Activated T-helper 1 cell treated with anti-CD3 and anti-CD28 coated beads, Interleukin-12 subunit alpha, Interleukin-12 subunit beta, Interleukin-2, Interleukin-4 antibody, amounts not matched to agents 30 ng/mL and 10 ng/mL and 1 ng/mL, durations not matched to agents 14 hours and 24 hours and 36 hours (primary cell): ENCODE measurements at regions not wholly inside any gene's neighbourhood (a gene's known extent, or its start where the extent isn't known, plus 50 kb on each side); places are given as distances from the start of the nearest gene placed in this dataset.

Experiments used
- DNase-seq: peaks from one replicate; pipeline ENCODE4 v3.0.0; 2021; ENCODE audit warnings: low spot score
- H3K27ac Mint-ChIP-seq: one replicate; pipeline ENCODE4 v1.8.0; 2021; ENCODE audit warnings: mild to moderate bottlenecking, mixed read lengths
- H3K27me3 Mint-ChIP-seq: one replicate; pipeline ENCODE4 v1.8.0; 2022; ENCODE audit warnings: mild to moderate bottlenecking, moderate library complexity, mixed read lengths; ENCODE audit not compliant: insufficient read depth
- H3K36me3 Mint-ChIP-seq: one replicate; pipeline ENCODE4 v1.8.0; 2021; ENCODE audit warnings: low read depth, mixed read lengths
- H3K4me1 Mint-ChIP-seq: one replicate; pipeline ENCODE4 v1.8.0; 2021; ENCODE audit warnings: low read depth, mixed read lengths
- H3K4me3 Mint-ChIP-seq: one replicate; pipeline ENCODE4 v1.8.0; 2021; ENCODE audit warnings: mild to moderate bottlenecking, moderate library complexity, mixed read lengths
- H3K9me3 Mint-ChIP-seq: one replicate; pipeline ENCODE4 v1.8.0; 2021; ENCODE audit warnings: mixed read lengths
- intact Hi-C: fragments of 100-400 bp; cut with micrococcal nuclease; formaldehyde crosslinking; loops from one replicate; pipeline ENCODE4 v1.15.1; 2024

DNA sequence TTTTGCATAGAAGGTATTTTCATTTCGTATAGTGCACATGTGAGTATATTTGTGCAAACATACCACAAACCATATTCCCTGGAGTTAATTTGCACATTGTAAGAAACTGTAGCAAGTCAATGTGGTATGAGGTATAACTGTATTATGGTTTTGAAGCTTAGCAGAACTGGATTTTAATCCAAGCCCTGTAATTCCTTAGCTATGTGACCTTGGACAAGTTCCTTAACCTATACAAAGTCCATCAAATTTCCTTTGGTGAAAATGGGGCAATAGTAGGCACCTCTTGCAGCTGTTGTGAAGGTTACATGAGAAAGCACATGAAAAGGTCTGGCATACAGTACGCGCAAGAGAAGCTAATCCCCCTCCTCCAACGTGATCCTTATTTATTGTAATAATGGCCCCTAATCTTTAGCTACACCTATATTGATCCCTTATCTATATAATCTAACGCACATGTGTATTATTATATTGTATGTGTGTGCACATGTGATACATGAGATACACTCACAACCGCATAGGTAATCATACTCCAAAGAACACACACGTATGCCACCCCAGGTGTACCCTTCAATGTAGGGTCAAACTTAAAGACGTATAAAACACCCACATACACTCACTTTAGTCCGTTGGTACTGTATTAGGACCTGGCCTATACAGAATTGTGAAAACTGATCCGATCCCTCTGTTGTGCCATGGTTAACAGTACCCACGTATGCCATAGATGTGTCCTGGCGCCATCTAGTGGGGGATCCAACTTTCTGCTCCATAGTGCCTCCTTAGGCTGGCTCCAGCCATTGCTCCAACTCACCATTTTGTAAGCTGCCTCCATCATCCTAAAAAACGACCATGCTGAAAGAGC lies 402.9 kb upstream of the SLC14A2 start:
- H3K36me3 Mint-ChIP-seq, result no peaks in the 10 kb centered on the region
- H3K27me3 Mint-ChIP-seq, result peaks cover 7% of the 10 kb centered on the region
- no peaks in the 10 kb centered on the region for H3K4me1 Mint-ChIP-seq
- no peak overlapping the region for H3K27ac Mint-ChIP-seq
- DNase-seq, result peak; percentile 62
- intact Hi-C loops, result loop anchor here (1.0 to 10.0 kb wide), 7 partner anchors 320 to 1591 kb away; no protein-coding TSS in a partner anchor
- H3K4me3 Mint-ChIP-seq, result no peak overlapping the region
- no peaks in the 10 kb centered on the region for H3K9me3 Mint-ChIP-seq

DNA sequence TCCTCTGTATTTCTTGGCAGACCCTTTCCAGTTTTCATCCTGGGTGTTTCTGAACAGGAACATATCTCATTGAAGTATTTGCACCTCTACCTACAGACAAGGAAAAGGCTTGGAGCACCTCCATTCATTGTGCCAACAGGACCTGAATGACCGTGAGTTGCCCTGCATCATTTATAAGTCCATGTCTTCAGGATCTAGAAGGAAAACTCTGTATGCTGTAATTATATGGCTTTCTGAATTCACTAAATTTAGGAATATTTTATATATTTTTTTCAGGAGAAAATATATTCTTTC lies 402.3 kb upstream of the SLC14A2 start:
- Mint-ChIP-seq H3K36me3 (no peaks in the 10 kb centered on the region), H3K4me3 (no peak overlapping the region), H3K9me3 (no peaks in the 10 kb centered on the region), H3K4me1 (no peaks in the 10 kb centered on the region), H3K27me3 (peaks cover 7% of the 10 kb centered on the region), H3K27ac (no peak overlapping the region)
- intact Hi-C loops, result loop anchor here (5.0 to 10.0 kb wide), 3 partner anchors 321 to 851 kb away; no protein-coding TSS in a partner anchor
- no peak for DNase-seq

DNA sequence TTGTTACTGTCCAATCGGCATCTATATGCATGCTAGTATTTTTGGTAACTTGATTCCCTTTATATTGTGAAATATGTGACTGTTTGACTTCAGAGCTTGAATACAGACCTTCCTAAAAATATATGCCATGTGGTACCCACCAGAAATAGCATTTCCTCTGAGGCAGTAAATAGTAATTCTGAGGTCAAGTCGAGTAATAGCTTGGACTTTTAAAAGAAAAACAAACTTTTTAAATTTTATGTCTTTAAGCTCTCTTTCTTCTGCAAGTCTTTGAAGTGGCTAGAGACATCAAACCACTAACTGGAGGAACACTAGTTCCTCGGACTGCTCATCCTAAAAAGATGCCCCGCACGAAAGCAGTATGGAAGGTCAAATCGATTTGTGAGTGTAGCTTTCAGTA lies 396.8 kb upstream of the SLC14A2 start:
- peaks cover 4% of the 10 kb centered on the region for H3K27me3 Mint-ChIP-seq

DNA sequence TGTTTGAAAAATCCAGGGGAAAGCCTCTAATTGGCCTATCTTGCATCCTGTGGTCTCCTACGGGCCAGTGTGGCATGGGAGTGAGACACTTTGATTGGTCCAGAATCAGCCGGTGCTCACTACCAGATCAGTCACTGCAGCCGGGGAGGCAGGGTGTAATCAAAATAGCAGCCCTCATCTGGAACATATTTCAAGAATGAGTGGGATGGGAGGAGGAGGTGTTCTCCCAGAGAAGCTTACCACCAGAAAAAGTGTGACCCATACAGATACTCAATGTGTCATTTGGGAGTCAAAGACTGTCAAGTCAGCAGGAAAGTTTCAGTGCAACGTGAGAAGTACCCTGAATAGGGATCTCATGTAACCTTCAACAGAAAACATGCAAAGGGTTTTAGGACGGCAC lies 393.9 kb upstream of the SLC14A2 start:
- Mint-ChIP-seq H3K36me3 (no peaks in the 10 kb centered on the region), H3K4me3 (no peak overlapping the region), H3K27me3 (peaks cover 4% of the 10 kb centered on the region), H3K9me3 (no peaks in the 10 kb centered on the region), H3K4me1 (no peaks in the 10 kb centered on the region), H3K27ac (no peak overlapping the region)
- DNase-seq, result no peak
- intact Hi-C loops, result no loop called here

More for the DNA sequence above, 396.8 kb upstream of the SLC14A2 start:
- no peak overlapping the region for H3K27ac Mint-ChIP-seq
- H3K4me3 Mint-ChIP-seq, result no peak overlapping the region
- intact Hi-C loops, result loop anchor here (10.0 kb wide), 1 partner anchor 394 kb away; no protein-coding TSS in a partner anchor
- no peaks in the 10 kb centered on the region for H3K4me1 Mint-ChIP-seq
- DNase-seq, result no peak
- H3K9me3 Mint-ChIP-seq, result no peaks in the 10 kb centered on the region
- no peaks in the 10 kb centered on the region for H3K36me3 Mint-ChIP-seq

GRCh38 chr18:45222180-45222579 lies 393.1 kb upstream of the SLC14A2 start:
- Mint-ChIP-seq H3K27ac (no peak overlapping the region), H3K27me3 (peaks cover 2% of the 10 kb centered on the region)
- intact Hi-C loops, result no loop called here

GRCh38 chr18:45227001-45227742 lies 388.1 kb upstream of the SLC14A2 start:
- Mint-ChIP-seq H3K4me3 (no peak overlapping the region), H3K9me3 (no peaks in the 10 kb centered on the region), H3K27me3 (no peaks in the 10 kb centered on the region), H3K36me3 (no peaks in the 10 kb centered on the region), H3K27ac (no peak overlapping the region), H3K4me1 (no peaks in the 10 kb centered on the region)
- DNase-seq, result no peak
- intact Hi-C loops, result no loop called here

More at GRCh38 chr18:45222180-45222579, 393.1 kb upstream of the SLC14A2 start:
- H3K4me3 Mint-ChIP-seq, result no peak overlapping the region
- no peak for DNase-seq
- no peaks in the 10 kb centered on the region for H3K4me1 Mint-ChIP-seq
- no peaks in the 10 kb centered on the region for H3K36me3 Mint-ChIP-seq
- no peaks in the 10 kb centered on the region for H3K9me3 Mint-ChIP-seq

DNA sequence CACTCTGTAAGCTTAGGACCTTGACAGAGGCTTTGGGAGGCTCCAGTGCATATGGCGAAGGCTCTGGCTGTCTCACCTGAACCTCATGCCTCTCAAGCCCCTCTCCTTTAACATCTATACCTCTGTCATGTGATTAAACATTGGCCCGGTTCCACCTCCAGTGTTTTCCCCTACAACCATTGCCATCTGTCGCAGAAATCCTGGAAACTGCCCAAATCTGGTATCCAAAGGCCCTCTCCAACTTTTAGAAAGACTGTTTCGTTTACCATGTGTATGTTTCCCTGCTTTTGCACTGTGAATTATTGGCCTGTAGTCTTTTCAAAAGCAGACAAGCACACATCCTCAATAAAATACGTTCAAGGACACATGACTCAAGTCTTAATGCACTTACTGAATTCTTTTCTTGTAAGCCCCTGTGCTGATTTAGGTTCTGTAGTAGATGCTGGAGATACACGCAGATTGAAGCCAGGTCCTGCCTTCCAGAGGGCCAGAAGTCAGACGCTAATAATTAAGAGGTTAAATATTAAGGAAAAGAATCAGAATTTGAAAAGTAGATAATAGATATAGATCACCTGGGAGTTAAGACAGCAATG lies 386.4 kb upstream of the SLC14A2 start:
- Mint-ChIP-seq H3K27ac (no peak overlapping the region), H3K27me3 (no peaks in the 10 kb centered on the region), H3K36me3 (no peaks in the 10 kb centered on the region), H3K4me3 (no peak overlapping the region), H3K9me3 (no peaks in the 10 kb centered on the region), H3K4me1 (no peaks in the 10 kb centered on the region)
- intact Hi-C loops, result no loop called here
- no peak for DNase-seq

DNA sequence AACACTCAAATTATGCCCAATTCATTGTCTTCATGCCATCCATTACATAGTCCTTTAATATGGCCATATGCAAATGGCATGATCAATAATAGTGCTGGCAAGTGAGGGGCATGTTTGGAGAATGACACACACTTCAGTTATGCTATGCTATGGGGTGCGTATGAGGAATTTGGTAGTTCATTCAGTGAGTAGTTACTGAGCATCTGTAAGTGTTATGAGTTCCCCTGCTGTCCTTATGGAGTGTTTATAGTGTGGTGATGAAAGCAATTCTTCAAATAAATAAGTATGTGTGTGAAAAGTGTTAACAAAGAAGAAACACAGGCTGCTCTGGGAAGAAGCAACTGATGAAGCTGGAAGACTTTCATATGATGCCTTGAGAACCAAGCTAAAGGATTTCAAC lies 383.7 kb upstream of the SLC14A2 start:
- H3K27ac Mint-ChIP-seq, result no peak overlapping the region
- H3K9me3 Mint-ChIP-seq, result no peaks in the 10 kb centered on the region
- H3K36me3 Mint-ChIP-seq, result no peaks in the 10 kb centered on the region
- intact Hi-C loops, result no loop called here
- no peak overlapping the region for H3K4me3 Mint-ChIP-seq
- H3K4me1 Mint-ChIP-seq, result no peaks in the 10 kb centered on the region
- no peak for DNase-seq
- H3K27me3 Mint-ChIP-seq, result no peaks in the 10 kb centered on the region

- no peaks in the 10 kb centered on the region for H3K36me3 Mint-ChIP-seq
- no peak for DNase-seq
- H3K9me3 Mint-ChIP-seq, result no peaks in the 10 kb centered on the region
- H3K4me1 Mint-ChIP-seq, result no peaks in the 10 kb centered on the region
- intact Hi-C loops, result no loop called here
- no peak overlapping the region for H3K4me3 Mint-ChIP-seq
- no peak overlapping the region for H3K27ac Mint-ChIP-seq
- H3K27me3 Mint-ChIP-seq, result no peaks in the 10 kb centered on the region
These were observed 383.2 kb upstream of the SLC14A2 start for GRCh38 chr18:45232061-45232460.

GRCh38 chr18:45236676-45237075 lies 378.6 kb upstream of the SLC14A2 start:
- H3K36me3 Mint-ChIP-seq, result no peaks in the 10 kb centered on the region
- DNase-seq, result no peak
- no peaks in the 10 kb centered on the region for H3K4me1 Mint-ChIP-seq

GRCh38 chr18:45237343-45238098 lies 377.8 kb upstream of the SLC14A2 start:
- no peak for DNase-seq
- Mint-ChIP-seq H3K4me3 (no peak overlapping the region), H3K27ac (no peak overlapping the region), H3K9me3 (no peaks in the 10 kb centered on the region), H3K36me3 (no peaks in the 10 kb centered on the region), H3K27me3 (no peaks in the 10 kb centered on the region), H3K4me1 (no peaks in the 10 kb centered on the region)
- intact Hi-C loops, result no loop called here

More at GRCh38 chr18:45236676-45237075, 378.6 kb upstream of the SLC14A2 start:
- Mint-ChIP-seq H3K9me3 (no peaks in the 10 kb centered on the region), H3K4me3 (no peak overlapping the region), H3K27ac (no peak overlapping the region), H3K27me3 (no peaks in the 10 kb centered on the region)
- intact Hi-C loops, result no loop called here

DNA sequence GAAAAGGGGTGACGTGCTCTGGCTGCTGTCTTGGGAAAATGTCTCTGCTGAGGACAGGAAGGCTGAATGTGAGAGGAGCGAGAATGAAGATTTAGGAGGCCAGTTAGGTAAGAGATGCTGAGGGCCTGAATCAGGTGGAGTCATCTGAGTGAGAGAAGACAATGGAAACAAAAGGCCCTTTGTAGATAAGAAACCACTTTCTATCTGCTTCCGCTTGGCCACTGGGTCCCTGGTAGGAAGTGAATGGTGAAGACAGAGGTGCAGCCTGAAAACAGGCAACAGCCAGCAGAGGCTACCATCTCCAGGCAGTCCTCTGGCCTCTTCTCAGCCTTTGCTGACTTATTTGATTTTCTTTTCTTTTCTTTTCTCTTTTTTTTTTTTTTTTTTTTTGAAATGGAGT lies 374.0 kb upstream of the SLC14A2 start:
- H3K36me3 Mint-ChIP-seq, result no peaks in the 10 kb centered on the region
- no peak for DNase-seq
- H3K4me1 Mint-ChIP-seq, result no peaks in the 10 kb centered on the region

More for the DNA sequence above, 374.0 kb upstream of the SLC14A2 start:
- H3K27ac Mint-ChIP-seq, result no peak overlapping the region
- no peak overlapping the region for H3K4me3 Mint-ChIP-seq
- intact Hi-C loops, result no loop called here
- no peaks in the 10 kb centered on the region for H3K27me3 Mint-ChIP-seq
- no peaks in the 10 kb centered on the region for H3K9me3 Mint-ChIP-seq
